Erythroblast (primary cell): ENCODE measurements at regions not wholly inside any gene's neighbourhood (a gene's known extent, or its start where the extent isn't known, plus 50 kb on each side); places are given as distances from the start of the nearest gene placed in this dataset.

Experiments used
- GATA1 ChIP-seq: IDR thresholded peaks from 2 replicates; pipeline ENCODE4 v1.6.1; 2011; ENCODE audit warnings: low read depth, mild to moderate bottlenecking, control low read depth, low read length, moderate library complexity
- POLR2A ChIP-seq: IDR thresholded peaks from 2 replicates; pipeline ENCODE4 v1.6.1; 2011; ENCODE audit warnings: mild to moderate bottlenecking, low read length

DNA sequence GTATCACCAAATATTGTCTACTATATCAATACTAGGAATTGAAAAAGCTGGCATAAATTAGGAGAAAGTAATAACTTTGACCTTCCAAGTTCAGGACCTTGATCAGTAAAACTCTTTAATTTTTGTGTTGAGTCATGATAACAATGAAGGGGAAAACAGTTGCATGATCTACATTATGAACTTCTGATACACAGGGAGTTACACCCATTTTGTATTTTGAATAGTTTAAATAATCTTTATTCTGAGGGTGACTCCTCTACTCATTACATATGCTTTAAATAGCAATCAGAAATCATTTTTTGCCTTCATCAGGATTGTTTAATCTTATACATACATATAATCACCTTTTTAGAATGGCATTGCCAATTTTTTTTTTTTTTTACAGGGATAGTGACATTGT is 492.5 kb downstream of the NAV3 start:
- TF ChIP-seq POLR2A (no peak), GATA1 (no peak)
